ENCODE measurements at regions not wholly inside any gene's neighbourhood (a gene's known extent, or its start where the extent isn't known, plus 50 kb on each side); places are given as distances from the start of the nearest gene placed in this dataset.

- peak; percentile 75 for DNase-seq (ENCODE audit: low read depth)
Measured at GRCh38 chr22:27534720-27535125, 266.8 kb downstream of the MN1 start.

GRCh38 chr22:27535452-27535851 is 266.1 kb downstream of the MN1 start:
- no peak for DNase-seq (ENCODE audit: low read depth)

- DNase-seq (ENCODE audit: low read depth), result no peak
Measured at GRCh38 chr22:27537501-27537900, 264.1 kb downstream of the MN1 start.

- DNase-seq (ENCODE audit: low read depth), result no peak
Measured at GRCh38 chr22:27538666-27539065, 262.9 kb downstream of the MN1 start.

GRCh38 chr22:27540247-27540646 is 261.3 kb downstream of the MN1 start:
- DNase-seq (ENCODE audit: low read depth), result no peak

GRCh38 chr22:27540656-27541396 is 260.7 kb downstream of the MN1 start:
- DNase-seq (ENCODE audit: low read depth), result no peak

GRCh38 chr22:27541836-27542235 is 259.7 kb downstream of the MN1 start:
- DNase-seq (ENCODE audit: low read depth), result no peak

- no peak for DNase-seq (ENCODE audit: low read depth)
Measured at GRCh38 chr22:27542602-27543001, 259.0 kb downstream of the MN1 start.

- DNase-seq (ENCODE audit: low read depth), result no peak
Measured at GRCh38 chr22:27543460-27543859, 258.1 kb downstream of the MN1 start.

GRCh38 chr22:27545085-27545484 is 256.5 kb downstream of the MN1 start:
- no peak for DNase-seq (ENCODE audit: low read depth)

- no peak for DNase-seq (ENCODE audit: low read depth)
Measured at GRCh38 chr22:27546157-27546935, 255.2 kb downstream of the MN1 start.

GRCh38 chr22:27551402-27551801 is 250.2 kb downstream of the MN1 start:
- no peak for DNase-seq (ENCODE audit: low read depth)

- DNase-seq (ENCODE audit: low read depth), result no peak
Measured at GRCh38 chr22:27552176-27552575, 249.4 kb downstream of the MN1 start.

- no peak for DNase-seq (ENCODE audit: low read depth)
Measured at GRCh38 chr22:27552863-27553262, 248.7 kb downstream of the MN1 start.

GRCh38 chr22:27554106-27554811 is 247.3 kb downstream of the MN1 start:
- no peak for DNase-seq (ENCODE audit: low read depth)

- DNase-seq (ENCODE audit: low read depth), result no peak
Measured at GRCh38 chr22:27554841-27555456, 246.6 kb downstream of the MN1 start.

- no peak for DNase-seq (ENCODE audit: low read depth)
Measured at GRCh38 chr22:27556371-27556770, 245.2 kb downstream of the MN1 start.

GRCh38 chr22:27557286-27558008 is 244.1 kb downstream of the MN1 start:
- DNase-seq (ENCODE audit: low read depth), result no peak

GRCh38 chr22:27558658-27559371 is 242.7 kb downstream of the MN1 start:
- no peak for DNase-seq (ENCODE audit: low read depth)

- no peak for DNase-seq (ENCODE audit: low read depth)
Measured at GRCh38 chr22:27560781-27561180, 240.8 kb downstream of the MN1 start.

- DNase-seq (ENCODE audit: low read depth), result no peak
Measured at GRCh38 chr22:27561286-27561904, 240.2 kb downstream of the MN1 start.

Data from GM04504 (cell line).